ENCODE measurements at regions not wholly inside any gene's neighbourhood (a gene's known extent, or its start where the extent isn't known, plus 50 kb on each side); places are given as distances from the start of the nearest gene placed in this dataset.

DNA sequence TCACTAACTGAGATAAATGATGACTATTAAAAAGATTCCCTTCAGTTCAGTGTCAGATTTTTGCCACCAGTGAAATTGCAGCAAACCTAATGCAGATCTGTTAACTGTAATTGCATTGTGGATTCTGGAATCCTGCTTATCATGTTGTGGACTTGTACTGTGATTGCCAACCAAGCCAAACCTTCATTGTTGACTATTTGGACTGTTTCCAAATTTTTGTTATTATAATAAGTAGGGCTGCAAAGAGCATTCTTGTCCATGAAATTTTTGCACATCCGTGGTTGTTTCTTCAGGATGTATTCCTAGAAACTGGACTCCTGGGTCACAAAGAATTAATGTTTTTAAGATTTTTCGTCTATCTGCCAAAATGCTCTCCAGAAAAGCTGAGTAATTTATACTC is 281.6 kb upstream of the ZMIZ1 start:
- no peak for TF ChIP-seq EZH2phosphoT487 (IDR thresholded peaks at IDR 0.05; ENCODE audit: borderline replicate concordance)
- TF ChIP-seq, protein P1, sequence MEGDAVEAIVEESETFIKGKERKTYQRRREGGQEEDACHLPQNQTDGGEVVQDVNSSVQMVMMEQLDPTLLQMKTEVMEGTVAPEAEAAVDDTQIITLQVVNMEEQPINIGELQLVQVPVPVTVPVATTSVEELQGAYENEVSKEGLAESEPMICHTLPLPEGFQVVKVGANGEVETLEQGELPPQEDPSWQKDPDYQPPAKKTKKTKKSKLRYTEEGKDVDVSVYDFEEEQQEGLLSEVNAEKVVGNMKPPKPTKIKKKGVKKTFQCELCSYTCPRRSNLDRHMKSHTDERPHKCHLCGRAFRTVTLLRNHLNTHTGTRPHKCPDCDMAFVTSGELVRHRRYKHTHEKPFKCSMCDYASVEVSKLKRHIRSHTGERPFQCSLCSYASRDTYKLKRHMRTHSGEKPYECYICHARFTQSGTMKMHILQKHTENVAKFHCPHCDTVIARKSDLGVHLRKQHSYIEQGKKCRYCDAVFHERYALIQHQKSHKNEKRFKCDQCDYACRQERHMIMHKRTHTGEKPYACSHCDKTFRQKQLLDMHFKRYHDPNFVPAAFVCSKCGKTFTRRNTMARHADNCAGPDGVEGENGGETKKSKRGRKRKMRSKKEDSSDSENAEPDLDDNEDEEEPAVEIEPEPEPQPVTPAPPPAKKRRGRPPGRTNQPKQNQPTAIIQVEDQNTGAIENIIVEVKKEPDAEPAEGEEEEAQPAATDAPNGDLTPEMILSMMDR (IDR thresholded peaks at IDR 0.05 in 2 of 3, conservative IDR thresholded peaks at IDR 0.05 in 1 of 3; ENCODE audit: borderline replicate concordance in 1 of 3, insufficient read depth in 1 of 3, low read depth in 2 of 3, low read length in 2 of 3) = no peak
- no peak for TF ChIP-seq POLR2A (IDR thresholded peaks at IDR 0.05; ENCODE audit: borderline replicate concordance, extremely low read depth, insufficient read depth, insufficient read length)
- TF ChIP-seq EZH2 (IDR thresholded peaks at IDR 0.05) = no peak
- TF ChIP-seq, protein P2, sequence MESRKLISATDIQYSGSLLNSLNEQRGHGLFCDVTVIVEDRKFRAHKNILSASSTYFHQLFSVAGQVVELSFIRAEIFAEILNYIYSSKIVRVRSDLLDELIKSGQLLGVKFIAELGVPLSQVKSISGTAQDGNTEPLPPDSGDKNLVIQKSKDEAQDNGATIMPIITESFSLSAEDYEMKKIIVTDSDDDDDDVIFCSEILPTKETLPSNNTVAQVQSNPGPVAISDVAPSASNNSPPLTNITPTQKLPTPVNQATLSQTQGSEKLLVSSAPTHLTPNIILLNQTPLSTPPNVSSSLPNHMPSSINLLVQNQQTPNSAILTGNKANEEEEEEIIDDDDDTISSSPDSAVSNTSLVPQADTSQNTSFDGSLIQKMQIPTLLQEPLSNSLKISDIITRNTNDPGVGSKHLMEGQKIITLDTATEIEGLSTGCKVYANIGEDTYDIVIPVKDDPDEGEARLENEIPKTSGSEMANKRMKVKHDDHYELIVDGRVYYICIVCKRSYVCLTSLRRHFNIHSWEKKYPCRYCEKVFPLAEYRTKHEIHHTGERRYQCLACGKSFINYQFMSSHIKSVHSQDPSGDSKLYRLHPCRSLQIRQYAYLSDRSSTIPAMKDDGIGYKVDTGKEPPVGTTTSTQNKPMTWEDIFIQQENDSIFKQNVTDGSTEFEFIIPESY (IDR thresholded peaks at IDR 0.05; ENCODE audit: extremely low read depth, insufficient replicate concordance, low read length) = no peak
- no peak for TF ChIP-seq POLR2AphosphoS5 (IDR thresholded peaks at IDR 0.05; ENCODE audit: low read depth, low read length)
- no peak for TF ChIP-seq ZNF274 (IDR thresholded peaks at IDR 0.05; ENCODE audit: low read depth, low read length)
- no peak for TF ChIP-seq RAD21 (IDR thresholded peaks at IDR 0.05; ENCODE audit: low read depth)
- TF ChIP-seq, protein P3, sequence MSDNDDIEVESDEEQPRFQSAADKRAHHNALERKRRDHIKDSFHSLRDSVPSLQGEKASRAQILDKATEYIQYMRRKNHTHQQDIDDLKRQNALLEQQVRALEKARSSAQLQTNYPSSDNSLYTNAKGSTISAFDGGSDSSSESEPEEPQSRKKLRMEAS (IDR thresholded peaks at IDR 0.05) = no peak

Measured in HCT116 (cell line).